MM.1S (cell line): ENCODE measurements at regions not wholly inside any gene's neighbourhood (a gene's known extent, or its start where the extent isn't known, plus 50 kb on each side); places are given as distances from the start of the nearest gene placed in this dataset.

Experiments
- DNase-seq: peaks from one replicate; pipeline ENCODE4 v3.0.0-alpha.2; 2015
- H2AFZ ChIP-seq: fragments of 300-600 bp; sonication (generic); 2 replicates; pipeline ENCODE4 v1.6.0; 2016; ENCODE audit warnings: antibody characterized with exemption, low read length
- H3F3A ChIP-seq: fragments of 300-600 bp; sonication (generic); 2 replicates; pipeline ENCODE4 v1.6.1; 2016; ENCODE audit warnings: mild to moderate bottlenecking, antibody characterized with exemption, low read length, moderate library complexity, mixed read lengths; ENCODE audit not compliant: insufficient read depth
- H3K27ac ChIP-seq: fragments of 300-600 bp; sonication (generic); 2 replicates; pipeline ENCODE4 v1.5.1; 2016; ENCODE audit warnings: mild to moderate bottlenecking, low read length
- H3K27me3 ChIP-seq: fragments of 300-600 bp; sonication (generic); replicated peaks from 2 replicates; pipeline ENCODE4 v1.6.0; 2016; ENCODE audit warnings: low read length; ENCODE audit not compliant: insufficient read depth
- H3K36me3 ChIP-seq: fragments of 300-600 bp; sonication (generic); replicated peaks from 2 replicates; pipeline ENCODE4 v1.6.1; 2016; ENCODE audit warnings: mild to moderate bottlenecking, low read length, mixed read lengths; ENCODE audit not compliant: insufficient read depth
- H3K4me1 ChIP-seq: fragments of 300-600 bp; sonication (generic); 2 replicates; pipeline ENCODE4 v1.6.1; 2016; ENCODE audit warnings: low read length, mixed read lengths
- H3K4me2 ChIP-seq: fragments of 300-600 bp; sonication (generic); 2 replicates; pipeline ENCODE4 v1.6.0; 2016; ENCODE audit warnings: low read depth, low read length
- H3K4me3 ChIP-seq: fragments of 300-600 bp; sonication (generic); 2 replicates; pipeline ENCODE4 v1.5.1; 2016; ENCODE audit warnings: low read length, mixed read lengths
- H3K79me2 ChIP-seq: fragments of 300-600 bp; sonication (generic); 2 replicates; pipeline ENCODE4 v1.6.1; 2016; ENCODE audit warnings: mixed run types, low read length, mixed read lengths
- H3K9ac ChIP-seq: fragments of 300-600 bp; sonication (generic); 2 replicates; pipeline ENCODE4 v1.6.1; 2016; ENCODE audit warnings: low read length, mixed read lengths
- H3K9me2 ChIP-seq: fragments of 300-600 bp; sonication (generic); replicated peaks from 2 replicates; pipeline ENCODE4 v1.6.1; 2016; ENCODE audit warnings: mild to moderate bottlenecking, low read length, mixed read lengths; ENCODE audit not compliant: insufficient read depth
- H3K9me3 ChIP-seq: fragments of 300-600 bp; sonication (generic); replicated peaks from 2 replicates; pipeline ENCODE4 v1.6.1; 2016; ENCODE audit warnings: mild to moderate bottlenecking, low read length, mixed read lengths; ENCODE audit not compliant: insufficient read depth
- H4K20me1 ChIP-seq: fragments of 300-600 bp; sonication (generic); 2 replicates; pipeline ENCODE4 v1.6.1; 2016; ENCODE audit warnings: mild to moderate bottlenecking, low read length, moderate library complexity, mixed read lengths; ENCODE audit not compliant: insufficient read depth
- EZH2 ChIP-seq: fragments of 300-600 bp; sonication (generic); optimal IDR thresholded peaks from 2 replicates; pipeline ENCODE3; 2017; ENCODE audit warnings: low read depth, mild to moderate bottlenecking, antibody characterized with exemption, low read length, mixed read lengths
- EZH2phosphoT487 ChIP-seq: fragments of 300-600 bp; sonication (generic); IDR thresholded peaks from 2 replicates; pipeline ENCODE4 v1.6.1; 2018; ENCODE audit warnings: antibody characterized with exemption, low read length
- TF ChIP-seq, protein P1 (sequence below): fragments of 300-600 bp; sonication (generic); IDR thresholded peaks from 2 replicates; pipeline ENCODE4 v1.5.1; 2016; ENCODE audit warnings: antibody characterized with exemption, low read length, mixed read lengths

DNA sequence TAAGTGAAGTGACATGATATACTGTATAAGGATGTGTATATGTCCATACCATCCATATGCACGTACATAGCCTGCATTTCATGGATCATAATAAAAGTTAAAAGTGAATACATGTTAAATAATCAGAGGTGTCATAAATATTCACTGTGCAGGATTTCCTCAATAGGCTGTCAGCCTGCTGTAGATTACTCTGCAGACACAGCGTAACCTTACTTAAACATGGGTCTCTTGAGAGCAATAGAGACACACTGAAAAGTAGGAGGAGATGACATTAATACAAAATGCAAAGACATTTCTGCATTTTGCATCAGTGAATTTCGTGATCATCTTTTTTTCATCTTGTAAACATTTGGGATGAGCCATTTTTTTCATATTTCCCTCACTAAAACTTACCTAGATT lies 955.2 kb upstream of the DIAPH2 start:
- Histone ChIP-seq H3K9ac (no peak overlapping the region), H4K20me1 (no peaks in the 10 kb centered on the region), H3K4me2 (no peak overlapping the region), H3K4me1 (peaks cover 11% of the 10 kb centered on the region; the same call in 1 of the 2 replicates), H3K9me3 (no peaks in the 10 kb centered on the region), H2AFZ (no peak overlapping the region), H3K27ac (no peak overlapping the region), H3F3A (no peaks in the 10 kb centered on the region), H3K79me2 (no peaks in the 10 kb centered on the region), H3K36me3 (no peaks in the 10 kb centered on the region), H3K27me3 (no peaks in the 10 kb centered on the region), H3K4me3 (no peak overlapping the region), H3K9me2 (no peaks in the 10 kb centered on the region)
- TF ChIP-seq EZH2 (no peak), EZH2phosphoT487 (no peak)
- TF ChIP-seq, protein P1, sequence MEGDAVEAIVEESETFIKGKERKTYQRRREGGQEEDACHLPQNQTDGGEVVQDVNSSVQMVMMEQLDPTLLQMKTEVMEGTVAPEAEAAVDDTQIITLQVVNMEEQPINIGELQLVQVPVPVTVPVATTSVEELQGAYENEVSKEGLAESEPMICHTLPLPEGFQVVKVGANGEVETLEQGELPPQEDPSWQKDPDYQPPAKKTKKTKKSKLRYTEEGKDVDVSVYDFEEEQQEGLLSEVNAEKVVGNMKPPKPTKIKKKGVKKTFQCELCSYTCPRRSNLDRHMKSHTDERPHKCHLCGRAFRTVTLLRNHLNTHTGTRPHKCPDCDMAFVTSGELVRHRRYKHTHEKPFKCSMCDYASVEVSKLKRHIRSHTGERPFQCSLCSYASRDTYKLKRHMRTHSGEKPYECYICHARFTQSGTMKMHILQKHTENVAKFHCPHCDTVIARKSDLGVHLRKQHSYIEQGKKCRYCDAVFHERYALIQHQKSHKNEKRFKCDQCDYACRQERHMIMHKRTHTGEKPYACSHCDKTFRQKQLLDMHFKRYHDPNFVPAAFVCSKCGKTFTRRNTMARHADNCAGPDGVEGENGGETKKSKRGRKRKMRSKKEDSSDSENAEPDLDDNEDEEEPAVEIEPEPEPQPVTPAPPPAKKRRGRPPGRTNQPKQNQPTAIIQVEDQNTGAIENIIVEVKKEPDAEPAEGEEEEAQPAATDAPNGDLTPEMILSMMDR, result no peak
- no peak for DNase-seq

GRCh38 chrX:95733426-95733825 lies 951.2 kb upstream of the DIAPH2 start:
- H3K9ac ChIP-seq, result no peak overlapping the region
- no peak for TF ChIP-seq EZH2phosphoT487
- TF ChIP-seq, protein P1, result no peak
- no peak for TF ChIP-seq EZH2
- no peaks in the 10 kb centered on the region for H3K9me2 ChIP-seq
- DNase-seq, result no peak
- H3K9me3 ChIP-seq, result no peaks in the 10 kb centered on the region
- H3K36me3 ChIP-seq, result no peaks in the 10 kb centered on the region
- no peak overlapping the region for H3K4me3 ChIP-seq
- no peaks in the 10 kb centered on the region for H3K79me2 ChIP-seq
- H2AFZ ChIP-seq, result no peak overlapping the region
- no peaks in the 10 kb centered on the region for H3K27me3 ChIP-seq
- no peaks in the 10 kb centered on the region for H4K20me1 ChIP-seq
- no peak overlapping the region for H3K4me2 ChIP-seq
- peaks cover 11% of the 10 kb centered on the region; the same call in 1 of the 2 replicates for H3K4me1 ChIP-seq
- H3K27ac ChIP-seq, result no peak overlapping the region
- H3F3A ChIP-seq, result no peaks in the 10 kb centered on the region

- TF ChIP-seq, protein P1, result no peak
- TF ChIP-seq EZH2, result no peak
- no peak for TF ChIP-seq EZH2phosphoT487
- no peak overlapping the region for H3K27ac ChIP-seq
- H4K20me1 ChIP-seq, result no peaks in the 10 kb centered on the region
- no peaks in the 10 kb centered on the region for H3F3A ChIP-seq
- H2AFZ ChIP-seq, result no peak overlapping the region
- no peaks in the 10 kb centered on the region for H3K36me3 ChIP-seq
- H3K4me1 ChIP-seq, result no peaks in the 10 kb centered on the region
- no peaks in the 10 kb centered on the region for H3K9me3 ChIP-seq
- H3K9ac ChIP-seq, result no peak overlapping the region
- H3K27me3 ChIP-seq, result no peaks in the 10 kb centered on the region
- H3K9me2 ChIP-seq, result no peaks in the 10 kb centered on the region
- DNase-seq, result no peak
- H3K4me3 ChIP-seq, result no peak overlapping the region
- no peak overlapping the region for H3K4me2 ChIP-seq
- no peaks in the 10 kb centered on the region for H3K79me2 ChIP-seq
These were observed 930.2 kb upstream of the DIAPH2 start for GRCh38 chrX:95754411-95754810.
